ENCODE measurements at regions not wholly inside any gene's neighbourhood (a gene's known extent, or its start where the extent isn't known, plus 50 kb on each side); places are given as distances from the start of the nearest gene placed in this dataset.
"Not testable (repeated sequence)": the region's sequence is repeated elsewhere in the genome, so short reads cannot be mapped to it uniquely, and the experiment has no call there.

GRCh38 chr1:194068446-194069167 is 882.2 kb upstream of the B3GALT2 start:
- DNase-seq (ENCODE audit: low read depth), result no peak

GRCh38 chr1:194067772-194068171 is 881.4 kb upstream of the B3GALT2 start:
- no peak for DNase-seq (ENCODE audit: low read depth)

- no peak for DNase-seq (ENCODE audit: low read depth)
These were observed 876.5 kb upstream of the B3GALT2 start for GRCh38 chr1:194062962-194063361.

- DNase-seq (ENCODE audit: low read depth), result no peak
These were observed 876.1 kb upstream of the B3GALT2 start for GRCh38 chr1:194062526-194062925.

- DNase-seq (ENCODE audit: low read depth), result no peak
These were observed 874.1 kb upstream of the B3GALT2 start for GRCh38 chr1:194060481-194060880.

- DNase-seq (ENCODE audit: low read depth), result not testable (repeated sequence)
These were observed 871.9 kb upstream of the B3GALT2 start for GRCh38 chr1:194058268-194058667.

GRCh38 chr1:194056169-194056568 is 869.8 kb upstream of the B3GALT2 start:
- no peak for DNase-seq (ENCODE audit: low read depth)

- no peak for DNase-seq (ENCODE audit: low read depth)
These were observed 869.1 kb upstream of the B3GALT2 start for GRCh38 chr1:194055536-194055935.

- DNase-seq (ENCODE audit: low read depth), result no peak
These were observed 866.3 kb upstream of the B3GALT2 start for GRCh38 chr1:194052514-194053338.

GRCh38 chr1:194047921-194048320 is 861.5 kb upstream of the B3GALT2 start:
- DNase-seq (ENCODE audit: low read depth), result no peak

- no peak for DNase-seq (ENCODE audit: low read depth)
These were observed 860.8 kb upstream of the B3GALT2 start for GRCh38 chr1:194047206-194047605.

- DNase-seq (ENCODE audit: low read depth), result no peak
These were observed 859.0 kb upstream of the B3GALT2 start for GRCh38 chr1:194045416-194045815.

- no peak for DNase-seq (ENCODE audit: low read depth)
These were observed 858.5 kb upstream of the B3GALT2 start for GRCh38 chr1:194044892-194045291.

- no peak for DNase-seq (ENCODE audit: low read depth)
These were observed 857.8 kb upstream of the B3GALT2 start for GRCh38 chr1:194043984-194044755.

GRCh38 chr1:194042736-194043135 is 856.3 kb upstream of the B3GALT2 start:
- DNase-seq (ENCODE audit: low read depth), result no peak

- DNase-seq (ENCODE audit: low read depth), result no peak
These were observed 854.1 kb upstream of the B3GALT2 start for GRCh38 chr1:194040496-194040895.

- DNase-seq (ENCODE audit: low read depth), result no peak
These were observed 853.2 kb upstream of the B3GALT2 start for GRCh38 chr1:194039578-194039977.

- no peak for DNase-seq (ENCODE audit: low read depth)
These were observed 847.2 kb upstream of the B3GALT2 start for GRCh38 chr1:194033646-194034045.

- no peak for DNase-seq (ENCODE audit: low read depth)
These were observed 841.6 kb upstream of the B3GALT2 start for GRCh38 chr1:194028002-194028401.

GRCh38 chr1:194026422-194026821 is 840.0 kb upstream of the B3GALT2 start:
- no peak for DNase-seq (ENCODE audit: low read depth)

- no peak for DNase-seq (ENCODE audit: low read depth)
These were observed 838.2 kb upstream of the B3GALT2 start for GRCh38 chr1:194024659-194025058.

- DNase-seq (ENCODE audit: low read depth), result no peak
These were observed 827.6 kb upstream of the B3GALT2 start for GRCh38 chr1:194014014-194014413.

GRCh38 chr1:194013561-194013960 is 827.1 kb upstream of the B3GALT2 start:
- DNase-seq (ENCODE audit: low read depth), result no peak

All from stimulated activated CD8-positive, alpha-beta memory T cell treated with anti-CD3 and anti-CD28 coated beads, Interleukin-15, amount 100 ng/mL, for 1 hour (primary cell).